CD4-positive, alpha-beta T cell treated with Interleukin-15 for 4 hours (primary cell): ENCODE measurements at regions not wholly inside any gene's neighbourhood (a gene's known extent, or its start where the extent isn't known, plus 50 kb on each side); places are given as distances from the start of the nearest gene placed in this dataset.
"Not testable (repeated sequence)": the region's sequence is repeated elsewhere in the genome, so short reads cannot be mapped to it uniquely, and the experiment has no call there.

Source experiments
- DNase-seq: peaks from one replicate; pipeline ENCODE4 v3.0.0-alpha.2; 2020; ENCODE audit warnings: low spot score

GRCh38 chr5:105907016-105907415 lies 1763.7 kb downstream of the EFNA5 start:
- DNase-seq: no peak

GRCh38 chr5:105905392-105905791 lies 1765.3 kb downstream of the EFNA5 start:
- no peak for DNase-seq

- DNase-seq: no peak
Measured at GRCh38 chr5:105903069-105903468, 1767.7 kb downstream of the EFNA5 start.

GRCh38 chr5:105899726-105900125 lies 1771.0 kb downstream of the EFNA5 start:
- DNase-seq: no peak

- no peak for DNase-seq
Measured at GRCh38 chr5:105898183-105898582, 1772.6 kb downstream of the EFNA5 start.

GRCh38 chr5:105885266-105885665 lies 1785.5 kb downstream of the EFNA5 start:
- no peak for DNase-seq

GRCh38 chr5:105882956-105883481 lies 1787.7 kb downstream of the EFNA5 start:
- DNase-seq: no peak

GRCh38 chr5:105878402-105878801 lies 1792.3 kb downstream of the EFNA5 start:
- no peak for DNase-seq

- no peak for DNase-seq
Measured at GRCh38 chr5:105877592-105877991, 1793.1 kb downstream of the EFNA5 start.

GRCh38 chr5:105874316-105874715 lies 1796.4 kb downstream of the EFNA5 start:
- no peak for DNase-seq

- no peak for DNase-seq
Measured at GRCh38 chr5:105872569-105873270, 1798.0 kb downstream of the EFNA5 start.

- DNase-seq: no peak
Measured at GRCh38 chr5:105868038-105868780, 1802.5 kb downstream of the EFNA5 start.

- DNase-seq: no peak
Measured at GRCh38 chr5:105865834-105866233, 1804.9 kb downstream of the EFNA5 start.

GRCh38 chr5:105859350-105859749 lies 1811.4 kb downstream of the EFNA5 start:
- DNase-seq: not testable (repeated sequence)

GRCh38 chr5:105849701-105850100 lies 1821.0 kb downstream of the EFNA5 start:
- no peak for DNase-seq

- no peak for DNase-seq
Measured at GRCh38 chr5:105840800-105841199, 1829.9 kb downstream of the EFNA5 start.

- DNase-seq: no peak
Measured at GRCh38 chr5:105836887-105837286, 1833.8 kb downstream of the EFNA5 start.

- DNase-seq: no peak
Measured at GRCh38 chr5:105836268-105836667, 1834.5 kb downstream of the EFNA5 start.

- DNase-seq: no peak
Measured at GRCh38 chr5:105828821-105829220, 1841.9 kb downstream of the EFNA5 start.

- no peak for DNase-seq
Measured at GRCh38 chr5:105821800-105822199, 1848.9 kb downstream of the EFNA5 start.

- no peak for DNase-seq
Measured at GRCh38 chr5:105817914-105818313, 1852.8 kb downstream of the EFNA5 start.

GRCh38 chr5:105817416-105817815 lies 1853.3 kb downstream of the EFNA5 start:
- DNase-seq: no peak

GRCh38 chr5:105816961-105817360 lies 1853.8 kb downstream of the EFNA5 start:
- DNase-seq: no peak
